OCI-LY1 (cell line): ENCODE measurements at regions not wholly inside any gene's neighbourhood (a gene's known extent, or its start where the extent isn't known, plus 50 kb on each side); places are given as distances from the start of the nearest gene placed in this dataset.

Experiments used
- CTCF ChIP-seq: fragments of 200-600 bp; sonication (generic), shearing (Covaris generic); IDR thresholded peaks from 2 replicates; pipeline ENCODE4 v1.5.1; 2017; ENCODE audit warnings: mild to moderate bottlenecking, antibody characterized with exemption, low read length, moderate library complexity, mixed read lengths
- EZH2 ChIP-seq: fragments of 200-600 bp; sonication (generic), shearing (Covaris generic); IDR thresholded peaks from 2 replicates; pipeline ENCODE4 v1.8.0; 2017; ENCODE audit warnings: borderline replicate concordance, mixed run types, mild to moderate bottlenecking, antibody characterized with exemption, low read length, moderate library complexity, mixed read lengths

GRCh38 chr19:31666126-31666525 lies 316.9 kb upstream of the TSHZ3 start:
- TF ChIP-seq CTCF (no peak), EZH2 (no peak)
